KOPT-K1 (cell line): ENCODE measurements at regions not wholly inside any gene's neighbourhood (a gene's known extent, or its start where the extent isn't known, plus 50 kb on each side); places are given as distances from the start of the nearest gene placed in this dataset.
"Not testable (repeated sequence)": the region's sequence is repeated elsewhere in the genome, so short reads cannot be mapped to it uniquely, and the experiment has no call there.

Source experiments
- H3K27ac ChIP-seq: fragments of 200-600 bp; sonication (generic); 2 replicates; pipeline ENCODE4 v1.5.1; 2016; ENCODE audit warnings: antibody characterized with exemption, mild to moderate bottlenecking, low read depth, low read length; ENCODE audit not compliant: poor library complexity, severe bottlenecking
- H3K36me3 ChIP-seq: fragments of 200-600 bp; sonication (generic); 2 replicates; pipeline ENCODE4 v1.5.1; 2017; ENCODE audit warnings: antibody characterized with exemption, mild to moderate bottlenecking, low read length, moderate library complexity; ENCODE audit not compliant: insufficient read depth
- H3K9me3 ChIP-seq: fragments of 200-600 bp; sonication (generic); 2 replicates; pipeline ENCODE4 v1.5.1; 2017; ENCODE audit warnings: antibody characterized with exemption, low read length, mild to moderate bottlenecking; ENCODE audit not compliant: insufficient read depth, poor library complexity, severe bottlenecking

- no peak overlapping the region for H3K27ac ChIP-seq
- H3K36me3 ChIP-seq, result no peaks in the 10 kb centered on the region
- peaks cover 8% of the 10 kb centered on the region for H3K9me3 ChIP-seq
Observed at GRCh38 chr3:35440826-35441225, 198.5 kb upstream of the ARPP21 start.

DNA sequence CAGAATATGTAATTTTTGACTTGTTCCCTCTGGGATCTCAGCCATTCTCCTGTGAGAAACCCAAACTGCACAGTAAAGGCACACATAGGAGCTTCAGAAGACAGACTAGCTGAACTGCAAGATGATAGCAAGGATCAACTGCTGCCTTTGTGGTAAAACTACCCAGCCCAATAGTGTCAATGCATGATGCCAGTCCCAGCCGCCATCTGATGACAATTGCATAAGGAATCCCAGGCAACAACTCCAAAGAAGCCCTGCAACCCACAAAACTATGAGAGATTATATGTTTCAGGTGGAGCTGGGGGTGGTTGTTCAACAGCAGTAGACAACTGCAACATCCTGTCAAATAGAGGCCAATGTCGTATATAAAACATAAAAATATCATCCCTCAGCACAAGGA is 192.4 kb upstream of the ARPP21 start:
- Histone ChIP-seq H3K9me3 (no peaks in the 10 kb centered on the region), H3K36me3 (no peaks in the 10 kb centered on the region), H3K27ac (no peak overlapping the region)

DNA sequence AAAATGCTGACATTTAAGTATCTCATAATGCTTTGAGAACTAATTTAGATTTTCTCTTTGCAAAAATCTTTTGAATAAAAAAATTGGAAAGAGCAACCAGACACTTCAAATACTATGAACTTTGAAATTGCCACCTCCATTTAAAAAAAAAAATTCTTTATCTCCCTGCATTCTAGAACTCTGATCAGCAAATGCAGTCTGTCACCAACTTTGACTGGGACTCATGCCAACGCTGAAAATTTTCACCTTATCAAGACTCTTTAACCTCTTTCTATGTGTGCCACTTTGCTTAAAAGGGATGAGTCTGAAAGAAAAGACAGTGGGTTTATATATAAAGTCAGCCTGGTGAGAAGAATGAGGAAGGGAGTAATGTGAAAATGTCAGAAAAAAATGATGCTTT is 191.2 kb upstream of the ARPP21 start:
- Histone ChIP-seq H3K36me3 (no peaks in the 10 kb centered on the region), H3K9me3 (peaks cover 5% of the 10 kb centered on the region), H3K27ac (no peak overlapping the region)

- H3K9me3 ChIP-seq, result peaks cover 11% of the 10 kb centered on the region
- no peaks in the 10 kb centered on the region for H3K36me3 ChIP-seq
- no peak overlapping the region for H3K27ac ChIP-seq
Observed at GRCh38 chr3:35448681-35449080, 190.6 kb upstream of the ARPP21 start.

- not testable (repeated sequence) for H3K27ac ChIP-seq, H3K36me3 ChIP-seq
- peaks cover 21% of the 10 kb centered on the region for H3K9me3 ChIP-seq
Observed at GRCh38 chr3:35454819-35455218, 184.5 kb upstream of the ARPP21 start.

DNA sequence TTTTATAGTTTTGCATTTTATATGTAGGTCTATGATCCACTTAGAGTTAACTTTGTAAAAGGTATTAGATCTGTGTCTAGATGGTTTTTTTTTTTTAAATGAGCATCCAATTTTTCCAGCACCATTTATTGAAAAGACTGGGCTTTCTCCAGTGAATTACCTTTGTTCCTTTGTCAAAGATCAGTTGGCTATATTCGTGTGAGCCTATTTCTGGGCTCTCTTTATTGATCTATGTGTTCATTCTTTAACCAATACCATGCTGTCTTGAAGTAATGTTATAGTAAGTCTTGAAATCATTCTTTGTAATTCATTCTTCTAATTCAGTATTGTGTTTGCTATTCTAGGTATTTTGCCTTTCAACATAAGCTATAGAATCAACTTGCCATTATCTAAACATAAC is 165.4 kb upstream of the ARPP21 start:
- Histone ChIP-seq H3K9me3 (peaks cover 12% of the 10 kb centered on the region), H3K27ac (no peak overlapping the region), H3K36me3 (no peaks in the 10 kb centered on the region)

- H3K27ac ChIP-seq, H3K9me3 ChIP-seq, H3K36me3 ChIP-seq: not testable (repeated sequence)
Observed at GRCh38 chr3:35482566-35482965, 156.8 kb upstream of the ARPP21 start.

- no peaks in the 10 kb centered on the region for H3K36me3 ChIP-seq
- no peak overlapping the region for H3K27ac ChIP-seq
- peaks cover 3% of the 10 kb centered on the region for H3K9me3 ChIP-seq
Observed at GRCh38 chr3:35483131-35483530, 156.2 kb upstream of the ARPP21 start.

GRCh38 chr3:35484929-35485530 is 154.3 kb upstream of the ARPP21 start:
- no peak overlapping the region for H3K27ac ChIP-seq

GRCh38 chr3:35486295-35486694 is 153.0 kb upstream of the ARPP21 start:
- no peaks in the 10 kb centered on the region for H3K36me3 ChIP-seq
- no peaks in the 10 kb centered on the region for H3K9me3 ChIP-seq

More at GRCh38 chr3:35484929-35485530, 154.3 kb upstream of the ARPP21 start:
- Histone ChIP-seq H3K9me3 (no peaks in the 10 kb centered on the region), H3K36me3 (no peaks in the 10 kb centered on the region)

GRCh38 chr3:35487376-35487775 is 151.9 kb upstream of the ARPP21 start:
- no peak overlapping the region for H3K27ac ChIP-seq
- no peaks in the 10 kb centered on the region for H3K36me3 ChIP-seq
- H3K9me3 ChIP-seq, result no peaks in the 10 kb centered on the region

More at GRCh38 chr3:35486295-35486694, 153.0 kb upstream of the ARPP21 start:
- H3K27ac ChIP-seq, result no peak overlapping the region

GRCh38 chr3:35488526-35488925 is 150.8 kb upstream of the ARPP21 start:
- no peaks in the 10 kb centered on the region for H3K9me3 ChIP-seq
- H3K27ac ChIP-seq, result no peak overlapping the region
- no peaks in the 10 kb centered on the region for H3K36me3 ChIP-seq

DNA sequence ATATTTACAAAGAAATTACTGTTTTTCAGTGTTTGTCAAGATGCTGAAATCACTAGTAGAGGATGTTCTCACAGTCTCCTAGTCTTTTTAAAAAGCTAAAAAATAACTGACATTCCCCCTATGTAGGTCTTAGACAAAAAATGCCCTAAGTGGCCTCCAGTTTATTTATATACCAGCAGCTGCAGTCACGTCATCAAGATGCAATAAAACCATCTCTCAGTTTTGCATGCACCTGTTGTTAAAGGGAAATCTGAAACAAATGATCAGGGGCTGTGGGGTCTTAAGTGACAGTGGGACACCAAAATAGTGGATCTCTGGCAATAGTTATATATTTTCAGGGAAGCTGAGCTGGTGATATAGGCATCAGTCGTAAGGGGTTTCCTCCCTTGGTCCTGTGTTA is 146.5 kb upstream of the ARPP21 start:
- H3K36me3 ChIP-seq, result no peaks in the 10 kb centered on the region
- no peak overlapping the region for H3K27ac ChIP-seq
- H3K9me3 ChIP-seq, result no peaks in the 10 kb centered on the region

- no peaks in the 10 kb centered on the region for H3K36me3 ChIP-seq
Observed at GRCh38 chr3:35498506-35499210, 140.7 kb upstream of the ARPP21 start.

GRCh38 chr3:35500641-35501350 is 138.5 kb upstream of the ARPP21 start:
- no peaks in the 10 kb centered on the region for H3K9me3 ChIP-seq

More at GRCh38 chr3:35498506-35499210, 140.7 kb upstream of the ARPP21 start:
- no peak overlapping the region for H3K27ac ChIP-seq
- H3K9me3 ChIP-seq, result no peaks in the 10 kb centered on the region

More at GRCh38 chr3:35500641-35501350, 138.5 kb upstream of the ARPP21 start:
- no peaks in the 10 kb centered on the region for H3K36me3 ChIP-seq
- H3K27ac ChIP-seq, result no peak overlapping the region
